GM23338 (cell line): ENCODE measurements at regions not wholly inside any gene's neighbourhood (a gene's known extent, or its start where the extent isn't known, plus 50 kb on each side); places are given as distances from the start of the nearest gene placed in this dataset.

Experiments used
- ATAC-seq: fragments of 200-7000 bp; cut with Tn5 transposase; 3 replicates; pipeline ENCODE4 v1.9.1; 2020
- DNase-seq: peaks from one replicate; pipeline ENCODE4 v3.0.0-alpha.2; 2015; ENCODE audit warnings: low spot score
- H2AFZ ChIP-seq: fragments of 200-600 bp; sonication (generic); 2 replicates; pipeline ENCODE4 v1.8.0; 2016; ENCODE audit warnings: antibody characterized with exemption, mild to moderate bottlenecking, moderate library complexity
- H3F3A ChIP-seq: fragments of 200-600 bp; sonication (generic); replicated peaks from 2 replicates; pipeline ENCODE4 v1.8.0; 2017; ENCODE audit warnings: antibody characterized with exemption, mixed run types, low read depth
- H3K27ac ChIP-seq: fragments of 200-600 bp; sonication (generic); 2 replicates; pipeline ENCODE4 v1.6.1; 2016; ENCODE audit warnings: low read depth
- H3K27me3 ChIP-seq: fragments of 200-600 bp; sonication (generic); 2 replicates; pipeline ENCODE4 v1.8.0; 2016; ENCODE audit warnings: mild to moderate bottlenecking, mixed run types, moderate library complexity; ENCODE audit not compliant: insufficient read depth
- H3K36me3 ChIP-seq: fragments of 200-600 bp; sonication (generic); 2 replicates; pipeline ENCODE4 v1.8.0; 2016; ENCODE audit warnings: mild to moderate bottlenecking; ENCODE audit not compliant: insufficient read depth
- H3K4me1 ChIP-seq: fragments of 200-600 bp; sonication (generic); 2 replicates; pipeline ENCODE4 v1.8.0; 2016; ENCODE audit warnings: mild to moderate bottlenecking, moderate library complexity; ENCODE audit not compliant: insufficient read depth
- H3K4me2 ChIP-seq: fragments of 200-600 bp; sonication (generic); 2 replicates; pipeline ENCODE4 v1.7.1; 2017; ENCODE audit warnings: mixed run types
- H3K4me3 ChIP-seq: fragments of 200-600 bp; sonication (generic); 2 replicates; pipeline ENCODE4 v1.6.1; 2016; ENCODE audit warnings: mixed run types
- H3K79me2 ChIP-seq: fragments of 200-600 bp; sonication (generic); replicated peaks from 2 replicates; pipeline ENCODE4 v1.8.0; 2017; ENCODE audit warnings: mild to moderate bottlenecking; ENCODE audit not compliant: insufficient read depth
- H3K9me2 ChIP-seq: fragments of 200-600 bp; sonication (generic); 2 replicates; pipeline ENCODE4 v1.8.0; 2017; ENCODE audit not compliant: insufficient read depth
- H4K20me1 ChIP-seq: fragments of 200-600 bp; sonication (generic); replicated peaks from 2 replicates; pipeline ENCODE4 v1.8.0; 2017; ENCODE audit warnings: mild to moderate bottlenecking; ENCODE audit not compliant: insufficient read depth
- H3K27ac Mint-ChIP-seq: 2 replicates; pipeline ENCODE4 v1.8.0; 2020; ENCODE audit warnings: inconsistent platforms, mild to moderate bottlenecking, moderate library complexity, mixed read lengths
- H3K27me3 Mint-ChIP-seq: 3 replicates; pipeline ENCODE4 v1.8.0; 2022; ENCODE audit warnings: low read depth, mild to moderate bottlenecking, moderate library complexity, mixed read lengths, inconsistent platforms; ENCODE audit not compliant: insufficient read depth, poor library complexity
- H3K36me3 Mint-ChIP-seq: 3 replicates; pipeline ENCODE4 v1.8.0; 2021; ENCODE audit warnings: low read depth, mild to moderate bottlenecking, inconsistent platforms, moderate library complexity, mixed read lengths
- H3K4me1 Mint-ChIP-seq: 3 replicates; pipeline ENCODE4 v1.8.0; 2020; ENCODE audit warnings: mild to moderate bottlenecking, inconsistent platforms, mixed read lengths
- H3K4me3 Mint-ChIP-seq: 3 replicates; pipeline ENCODE4 v1.8.0; 2021; ENCODE audit warnings: moderate library complexity, mild to moderate bottlenecking, inconsistent platforms, mixed read lengths
- H3K9me3 Mint-ChIP-seq: 3 replicates; pipeline ENCODE4 v1.8.0; 2020; ENCODE audit warnings: moderate library complexity, mild to moderate bottlenecking, inconsistent platforms, mixed read lengths
- CREB1 ChIP-seq: fragments of 250-450 bp; sonication (Bioruptor Pico); IDR thresholded peaks from 2 replicates; pipeline ENCODE4 v1.5.0; 2020; ENCODE audit warnings: low read depth, mild to moderate bottlenecking, moderate library complexity
- EZH2phosphoT487 ChIP-seq: fragments of 200-600 bp; sonication (generic); IDR thresholded peaks from one replicate; pipeline ENCODE4 v1.8.1; 2018; ENCODE audit warnings: antibody characterized with exemption; ENCODE audit not compliant: unreplicated experiment
- NANOG ChIP-seq: IDR thresholded peaks from 2 replicates; pipeline ENCODE4 v1.6.1; 2016; ENCODE audit warnings: antibody characterized with exemption, borderline replicate concordance
- POLR2AphosphoS5 ChIP-seq: IDR thresholded peaks from 2 replicates; pipeline ENCODE4 v1.6.1; 2016; ENCODE audit warnings: antibody characterized with exemption, low read depth
- STAT1 ChIP-seq: IDR thresholded peaks from one replicate; pipeline ENCODE4 v1.6.1; 2016; ENCODE audit warnings: antibody characterized with exemption; ENCODE audit not compliant: unreplicated experiment
- TF ChIP-seq, protein P1 (sequence below): fragments of 250-450 bp; sonication (Bioruptor Pico); IDR thresholded peaks from 2 replicates; pipeline ENCODE4 v1.5.0; 2020; ENCODE audit warnings: mild to moderate bottlenecking, moderate library complexity
- TF ChIP-seq, protein P2 (sequence below): IDR thresholded peaks from one replicate; pipeline ENCODE4 v1.6.1; 2018; ENCODE audit warnings: antibody characterized with exemption; ENCODE audit not compliant: unreplicated experiment
- TF ChIP-seq, protein P3 (sequence below), 2 experiments: fragments of 200-600 bp in 1 of 2; sonication (generic) in 1 of 2; conservative IDR thresholded peaks; 2 replicates each; pipeline versions ENCODE4 v1.5.1 to v1.6.1; 2016 to 2017; ENCODE audit warnings: antibody characterized with exemption in 2 of 2, low read depth in 2 of 2, mild to moderate bottlenecking in 2 of 2, moderate library complexity in 1 of 2

DNA sequence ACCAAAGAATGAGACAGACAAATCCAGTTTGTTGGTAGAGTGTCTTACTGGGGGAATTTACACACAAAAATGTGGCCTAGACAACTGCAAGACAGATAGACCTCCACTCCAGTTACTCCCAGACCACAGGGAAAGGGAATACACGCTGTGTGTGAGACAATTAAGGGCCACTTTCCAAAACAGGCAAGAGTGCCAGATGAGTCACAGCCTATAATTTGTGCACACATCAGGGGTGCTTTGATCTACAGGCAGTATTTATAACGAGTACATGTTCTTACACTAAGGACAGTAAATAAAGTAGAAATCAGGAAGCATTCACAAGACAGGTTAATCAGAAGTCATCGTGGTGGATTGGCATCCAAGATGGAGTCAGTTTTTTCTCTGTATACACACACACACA, 114.8 kb downstream of the ZNF622 start (continued):
- TF ChIP-seq, protein P1, sequence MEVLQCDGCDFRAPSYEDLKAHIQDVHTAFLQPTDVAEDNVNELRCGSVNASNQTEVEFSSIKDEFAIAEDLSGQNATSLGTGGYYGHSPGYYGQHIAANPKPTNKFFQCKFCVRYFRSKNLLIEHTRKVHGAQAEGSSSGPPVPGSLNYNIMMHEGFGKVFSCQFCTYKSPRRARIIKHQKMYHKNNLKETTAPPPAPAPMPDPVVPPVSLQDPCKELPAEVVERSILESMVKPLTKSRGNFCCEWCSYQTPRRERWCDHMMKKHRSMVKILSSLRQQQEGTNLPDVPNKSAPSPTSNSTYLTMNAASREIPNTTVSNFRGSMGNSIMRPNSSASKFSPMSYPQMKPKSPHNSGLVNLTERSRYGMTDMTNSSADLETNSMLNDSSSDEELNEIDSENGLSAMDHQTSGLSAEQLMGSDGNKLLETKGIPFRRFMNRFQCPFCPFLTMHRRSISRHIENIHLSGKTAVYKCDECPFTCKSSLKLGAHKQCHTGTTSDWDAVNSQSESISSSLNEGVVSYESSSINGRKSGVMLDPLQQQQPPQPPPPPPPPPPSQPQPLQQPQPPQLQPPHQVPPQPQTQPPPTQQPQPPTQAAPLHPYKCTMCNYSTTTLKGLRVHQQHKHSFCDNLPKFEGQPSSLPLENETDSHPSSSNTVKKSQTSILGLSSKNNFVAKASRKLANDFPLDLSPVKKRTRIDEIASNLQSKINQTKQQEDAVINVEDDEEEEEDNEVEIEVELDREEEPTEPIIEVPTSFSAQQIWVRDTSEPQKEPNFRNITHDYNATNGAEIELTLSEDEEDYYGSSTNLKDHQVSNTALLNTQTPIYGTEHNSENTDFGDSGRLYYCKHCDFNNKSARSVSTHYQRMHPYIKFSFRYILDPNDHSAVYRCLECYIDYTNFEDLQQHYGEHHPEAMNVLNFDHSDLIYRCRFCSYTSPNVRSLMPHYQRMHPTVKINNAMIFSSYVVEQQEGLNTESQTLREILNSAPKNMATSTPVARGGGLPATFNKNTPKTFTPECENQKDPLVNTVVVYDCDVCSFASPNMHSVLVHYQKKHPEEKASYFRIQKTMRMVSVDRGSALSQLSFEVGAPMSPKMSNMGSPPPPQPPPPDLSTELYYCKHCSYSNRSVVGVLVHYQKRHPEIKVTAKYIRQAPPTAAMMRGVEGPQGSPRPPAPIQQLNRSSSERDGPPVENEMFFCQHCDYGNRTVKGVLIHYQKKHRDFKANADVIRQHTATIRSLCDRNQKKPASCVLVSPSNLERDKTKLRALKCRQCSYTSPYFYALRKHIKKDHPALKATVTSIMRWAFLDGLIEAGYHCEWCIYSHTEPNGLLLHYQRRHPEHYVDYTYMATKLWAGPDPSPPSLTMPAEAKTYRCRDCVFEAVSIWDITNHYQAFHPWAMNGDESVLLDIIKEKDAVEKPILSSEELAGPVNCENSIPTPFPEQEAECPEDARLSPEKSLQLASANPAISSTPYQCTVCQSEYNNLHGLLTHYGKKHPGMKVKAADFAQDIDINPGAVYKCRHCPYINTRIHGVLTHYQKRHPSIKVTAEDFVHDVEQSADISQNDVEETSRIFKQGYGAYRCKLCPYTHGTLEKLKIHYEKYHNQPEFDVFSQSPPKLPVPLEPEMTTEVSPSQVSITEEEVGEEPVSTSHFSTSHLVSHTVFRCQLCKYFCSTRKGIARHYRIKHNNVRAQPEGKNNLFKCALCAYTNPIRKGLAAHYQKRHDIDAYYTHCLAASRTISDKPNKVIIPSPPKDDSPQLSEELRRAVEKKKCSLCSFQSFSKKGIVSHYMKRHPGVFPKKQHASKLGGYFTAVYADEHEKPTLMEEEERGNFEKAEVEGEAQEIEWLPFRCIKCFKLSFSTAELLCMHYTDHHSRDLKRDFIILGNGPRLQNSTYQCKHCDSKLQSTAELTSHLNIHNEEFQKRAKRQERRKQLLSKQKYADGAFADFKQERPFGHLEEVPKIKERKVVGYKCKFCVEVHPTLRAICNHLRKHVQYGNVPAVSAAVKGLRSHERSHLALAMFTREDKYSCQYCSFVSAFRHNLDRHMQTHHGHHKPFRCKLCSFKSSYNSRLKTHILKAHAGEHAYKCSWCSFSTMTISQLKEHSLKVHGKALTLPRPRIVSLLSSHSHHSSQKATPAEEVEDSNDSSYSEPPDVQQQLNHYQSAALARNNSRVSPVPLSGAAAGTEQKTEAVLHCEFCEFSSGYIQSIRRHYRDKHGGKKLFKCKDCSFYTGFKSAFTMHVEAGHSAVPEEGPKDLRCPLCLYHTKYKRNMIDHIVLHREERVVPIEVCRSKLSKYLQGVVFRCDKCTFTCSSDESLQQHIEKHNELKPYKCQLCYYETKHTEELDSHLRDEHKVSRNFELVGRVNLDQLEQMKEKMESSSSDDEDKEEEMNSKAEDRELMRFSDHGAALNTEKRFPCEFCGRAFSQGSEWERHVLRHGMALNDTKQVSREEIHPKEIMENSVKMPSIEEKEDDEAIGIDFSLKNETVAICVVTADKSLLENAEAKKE = no peak
- no peak for TF ChIP-seq NANOG
- TF ChIP-seq, protein P2, sequence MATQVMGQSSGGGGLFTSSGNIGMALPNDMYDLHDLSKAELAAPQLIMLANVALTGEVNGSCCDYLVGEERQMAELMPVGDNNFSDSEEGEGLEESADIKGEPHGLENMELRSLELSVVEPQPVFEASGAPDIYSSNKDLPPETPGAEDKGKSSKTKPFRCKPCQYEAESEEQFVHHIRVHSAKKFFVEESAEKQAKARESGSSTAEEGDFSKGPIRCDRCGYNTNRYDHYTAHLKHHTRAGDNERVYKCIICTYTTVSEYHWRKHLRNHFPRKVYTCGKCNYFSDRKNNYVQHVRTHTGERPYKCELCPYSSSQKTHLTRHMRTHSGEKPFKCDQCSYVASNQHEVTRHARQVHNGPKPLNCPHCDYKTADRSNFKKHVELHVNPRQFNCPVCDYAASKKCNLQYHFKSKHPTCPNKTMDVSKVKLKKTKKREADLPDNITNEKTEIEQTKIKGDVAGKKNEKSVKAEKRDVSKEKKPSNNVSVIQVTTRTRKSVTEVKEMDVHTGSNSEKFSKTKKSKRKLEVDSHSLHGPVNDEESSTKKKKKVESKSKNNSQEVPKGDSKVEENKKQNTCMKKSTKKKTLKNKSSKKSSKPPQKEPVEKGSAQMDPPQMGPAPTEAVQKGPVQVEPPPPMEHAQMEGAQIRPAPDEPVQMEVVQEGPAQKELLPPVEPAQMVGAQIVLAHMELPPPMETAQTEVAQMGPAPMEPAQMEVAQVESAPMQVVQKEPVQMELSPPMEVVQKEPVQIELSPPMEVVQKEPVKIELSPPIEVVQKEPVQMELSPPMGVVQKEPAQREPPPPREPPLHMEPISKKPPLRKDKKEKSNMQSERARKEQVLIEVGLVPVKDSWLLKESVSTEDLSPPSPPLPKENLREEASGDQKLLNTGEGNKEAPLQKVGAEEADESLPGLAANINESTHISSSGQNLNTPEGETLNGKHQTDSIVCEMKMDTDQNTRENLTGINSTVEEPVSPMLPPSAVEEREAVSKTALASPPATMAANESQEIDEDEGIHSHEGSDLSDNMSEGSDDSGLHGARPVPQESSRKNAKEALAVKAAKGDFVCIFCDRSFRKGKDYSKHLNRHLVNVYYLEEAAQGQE = no peak
- no peak for TF ChIP-seq POLR2AphosphoS5
- no peak for TF ChIP-seq EZH2phosphoT487
- no peak for TF ChIP-seq STAT1
- TF ChIP-seq CREB1 (CRISPR knock-in tag) = no peak

DNA sequence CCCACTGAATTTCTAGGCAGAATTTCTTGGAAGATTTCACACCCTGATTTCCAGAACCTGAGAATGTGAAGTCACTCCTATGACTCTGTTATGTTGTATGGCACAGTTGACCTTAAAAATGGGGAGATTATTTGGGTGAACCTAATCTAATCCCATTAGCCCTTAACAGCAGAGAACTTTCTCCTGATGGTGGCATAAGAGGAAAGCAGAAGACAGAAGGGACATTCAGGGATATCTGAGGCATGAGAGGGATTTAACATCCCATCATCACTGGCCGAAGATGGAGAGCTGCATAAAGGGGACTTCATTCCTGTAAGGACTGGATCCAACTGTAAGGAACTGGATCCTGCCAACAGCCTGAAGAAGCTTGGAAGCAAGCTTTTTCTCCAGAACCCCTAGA, 119.2 kb downstream of the ZNF622 start:
- no peaks in the 10 kb centered on the region for H3K36me3 ChIP-seq
- H2AFZ ChIP-seq = no peak overlapping the region
- no peaks in the 10 kb centered on the region for H4K20me1 ChIP-seq
- no peak overlapping the region for H3K4me3 ChIP-seq
- no peak for DNase-seq
- H3K36me3 Mint-ChIP-seq = no peaks in the 10 kb centered on the region
- H3K9me2 ChIP-seq = peaks cover 3% of the 10 kb centered on the region; the same call in 1 of the 2 replicates
- H3K27me3 ChIP-seq = no peaks in the 10 kb centered on the region
- H3F3A ChIP-seq = no peaks in the 10 kb centered on the region
- ATAC-seq = no peak
- H3K4me1 Mint-ChIP-seq = no peaks in the 10 kb centered on the region
- no peaks in the 10 kb centered on the region; the same call in 1 of the 3 replicates for H3K9me3 Mint-ChIP-seq
- H3K4me3 Mint-ChIP-seq = no peak overlapping the region
- no peak for TF ChIP-seq STAT1
- TF ChIP-seq, protein P3, sequence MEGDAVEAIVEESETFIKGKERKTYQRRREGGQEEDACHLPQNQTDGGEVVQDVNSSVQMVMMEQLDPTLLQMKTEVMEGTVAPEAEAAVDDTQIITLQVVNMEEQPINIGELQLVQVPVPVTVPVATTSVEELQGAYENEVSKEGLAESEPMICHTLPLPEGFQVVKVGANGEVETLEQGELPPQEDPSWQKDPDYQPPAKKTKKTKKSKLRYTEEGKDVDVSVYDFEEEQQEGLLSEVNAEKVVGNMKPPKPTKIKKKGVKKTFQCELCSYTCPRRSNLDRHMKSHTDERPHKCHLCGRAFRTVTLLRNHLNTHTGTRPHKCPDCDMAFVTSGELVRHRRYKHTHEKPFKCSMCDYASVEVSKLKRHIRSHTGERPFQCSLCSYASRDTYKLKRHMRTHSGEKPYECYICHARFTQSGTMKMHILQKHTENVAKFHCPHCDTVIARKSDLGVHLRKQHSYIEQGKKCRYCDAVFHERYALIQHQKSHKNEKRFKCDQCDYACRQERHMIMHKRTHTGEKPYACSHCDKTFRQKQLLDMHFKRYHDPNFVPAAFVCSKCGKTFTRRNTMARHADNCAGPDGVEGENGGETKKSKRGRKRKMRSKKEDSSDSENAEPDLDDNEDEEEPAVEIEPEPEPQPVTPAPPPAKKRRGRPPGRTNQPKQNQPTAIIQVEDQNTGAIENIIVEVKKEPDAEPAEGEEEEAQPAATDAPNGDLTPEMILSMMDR (conservative IDR thresholded peaks at IDR 0.05; ENCODE audit: low read depth in 2 of 2) = 0 out of 4 replicates have a peak, but pooled peaks of 1 of the 2 experiments have one; percentile 2
- no peak overlapping the region for H3K27ac Mint-ChIP-seq
- H3K4me2 ChIP-seq = no peak overlapping the region
- no peaks in the 10 kb centered on the region for H3K79me2 ChIP-seq
- H3K27ac ChIP-seq = no peak overlapping the region
- H3K27me3 Mint-ChIP-seq = peaks cover 2% of the 10 kb centered on the region
- H3K4me1 ChIP-seq = no peaks in the 10 kb centered on the region
